ENCODE measurements at regions not wholly inside any gene's neighbourhood (a gene's known extent, or its start where the extent isn't known, plus 50 kb on each side); places are given as distances from the start of the nearest gene placed in this dataset.

DNA sequence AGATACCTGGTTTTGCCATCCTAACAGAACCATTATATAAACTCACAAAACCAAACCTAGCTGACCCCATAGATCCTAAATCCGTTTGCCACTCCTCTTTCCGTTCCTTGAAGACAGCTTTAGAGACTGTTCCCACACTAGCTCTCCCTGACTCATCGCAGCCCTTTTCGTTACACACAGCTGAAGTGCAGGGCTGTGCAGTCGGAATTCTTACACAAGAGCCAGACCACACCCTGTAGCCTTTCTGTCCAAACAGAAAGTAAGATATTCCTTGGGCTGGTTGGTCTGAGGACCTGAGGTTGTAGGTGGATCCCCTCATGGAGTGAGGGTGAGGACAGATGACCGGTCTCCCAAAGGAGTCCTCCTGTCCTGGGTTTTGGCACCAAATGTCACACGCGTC, 56.7 kb upstream of the NAA35 start:
- Histone ChIP-seq H3K36me3 (ENCODE audit: control insufficient read depth in 1 of 2, insufficient read depth in 2 of 2, low read length in 2 of 2) (no peaks in the 10 kb centered on the region), H3K4me2 (ENCODE audit: low read length) (no peak overlapping the region), H3K79me2 (ENCODE audit: insufficient read depth, low read length) (no peaks in the 10 kb centered on the region), H4K20me1 (ENCODE audit: insufficient read depth) (no peaks in the 10 kb centered on the region), H2AFZ (ENCODE audit: low read depth, low read length, poor library complexity, severe bottlenecking) (no peak overlapping the region), H3K4me3 (replicated peaks in 1 of 2; ENCODE audit: low read depth in 1 of 2, low read length in 2 of 2) (no peak overlapping the region), H3K27me3 (ENCODE audit: insufficient read depth, low read length) (no peaks in the 10 kb centered on the region), H3K9me2 (ENCODE audit: insufficient read depth) (no peaks in the 10 kb centered on the region), H3K4me1 (ENCODE audit: control insufficient read depth in 1 of 2, insufficient read depth in 2 of 2, low read length in 2 of 2) (no peaks in the 10 kb centered on the region), H3K9me3 (ENCODE audit: control insufficient read depth in 1 of 2, insufficient read depth in 1 of 2, low read depth in 1 of 2, low read length in 2 of 2) (no peaks in the 10 kb centered on the region), H3K27ac (ENCODE audit: low read depth, low read length) (no peak overlapping the region), H3K9ac (ENCODE audit: low read length) (no peak overlapping the region)
- ChIA-PET RAD21 (ENCODE audit: low non-redundant PET in 1 of 2, low total read pairs in 2 of 2, uncharacterized antibody in 2 of 2, unreplicated experiment in 2 of 2) (no interaction called here), POLR2A (no interaction called here), CTCF (no interaction called here)
- TF ChIP-seq ZBTB33 (IDR thresholded peaks at IDR 0.05; ENCODE audit: extremely low read depth, insufficient replicate concordance, low read length) = no peak
- no peak for TF ChIP-seq ZNF274 (IDR thresholded peaks at IDR 0.05; ENCODE audit: low read depth, low read length)
- TF ChIP-seq, protein P1, sequence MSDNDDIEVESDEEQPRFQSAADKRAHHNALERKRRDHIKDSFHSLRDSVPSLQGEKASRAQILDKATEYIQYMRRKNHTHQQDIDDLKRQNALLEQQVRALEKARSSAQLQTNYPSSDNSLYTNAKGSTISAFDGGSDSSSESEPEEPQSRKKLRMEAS (IDR thresholded peaks at IDR 0.05) = no peak
- no peak for TF ChIP-seq EZH2phosphoT487 (IDR thresholded peaks at IDR 0.05; ENCODE audit: borderline replicate concordance)
- DNase-seq (ENCODE audit: low read depth, low spot score) (no peak), ATAC-seq (no peak)
- intact Hi-C loops (cut with micrococcal nuclease) = no loop called here
- no TSS peak for BruUV-seq (replicated peaks)

GRCh38 chr9:85890962-85891361, 50.0 kb upstream of the NAA35 start:
- H3K4me1 ChIP-seq (ENCODE audit: control insufficient read depth in 1 of 2, insufficient read depth in 2 of 2, low read length in 2 of 2) = no peaks in the 10 kb centered on the region
- RAD21 ChIA-PET (ENCODE audit: low non-redundant PET in 1 of 2, low total read pairs in 2 of 2, uncharacterized antibody in 2 of 2, unreplicated experiment in 2 of 2) = no interaction called here
- no peak for ATAC-seq

More at GRCh38 chr9:85890962-85891361, 50.0 kb upstream of the NAA35 start:
- no TSS peak for BruUV-seq (replicated peaks)
- no peaks in the 10 kb centered on the region for H4K20me1 ChIP-seq (ENCODE audit: insufficient read depth)
- no peaks in the 10 kb centered on the region for H3K9me3 ChIP-seq (ENCODE audit: control insufficient read depth in 1 of 2, insufficient read depth in 1 of 2, low read depth in 1 of 2, low read length in 2 of 2)
- TF ChIP-seq JUND (IDR thresholded peaks at IDR 0.05) (no peak), RAD21 (IDR thresholded peaks at IDR 0.05; ENCODE audit: low read depth) (no peak), SRF (IDR thresholded peaks at IDR 0.05; ENCODE audit: low read depth) (no peak), SP1 (IDR thresholded peaks at IDR 0.05; ENCODE audit: low read depth) (no peak), SIN3A (IDR thresholded peaks at IDR 0.05; ENCODE audit: low read depth) (no peak), CBX3 (IDR thresholded peaks at IDR 0.05; ENCODE audit: low read depth) (no peak), ZNF274 (IDR thresholded peaks at IDR 0.05; ENCODE audit: low read depth, low read length) (no peak), POLR2A (IDR thresholded peaks at IDR 0.05; ENCODE audit: borderline replicate concordance, extremely low read depth, insufficient read depth, insufficient read length) (no peak)
- TF ChIP-seq, protein P1 (IDR thresholded peaks at IDR 0.05) = no peak
- TF ChIP-seq, protein P2, sequence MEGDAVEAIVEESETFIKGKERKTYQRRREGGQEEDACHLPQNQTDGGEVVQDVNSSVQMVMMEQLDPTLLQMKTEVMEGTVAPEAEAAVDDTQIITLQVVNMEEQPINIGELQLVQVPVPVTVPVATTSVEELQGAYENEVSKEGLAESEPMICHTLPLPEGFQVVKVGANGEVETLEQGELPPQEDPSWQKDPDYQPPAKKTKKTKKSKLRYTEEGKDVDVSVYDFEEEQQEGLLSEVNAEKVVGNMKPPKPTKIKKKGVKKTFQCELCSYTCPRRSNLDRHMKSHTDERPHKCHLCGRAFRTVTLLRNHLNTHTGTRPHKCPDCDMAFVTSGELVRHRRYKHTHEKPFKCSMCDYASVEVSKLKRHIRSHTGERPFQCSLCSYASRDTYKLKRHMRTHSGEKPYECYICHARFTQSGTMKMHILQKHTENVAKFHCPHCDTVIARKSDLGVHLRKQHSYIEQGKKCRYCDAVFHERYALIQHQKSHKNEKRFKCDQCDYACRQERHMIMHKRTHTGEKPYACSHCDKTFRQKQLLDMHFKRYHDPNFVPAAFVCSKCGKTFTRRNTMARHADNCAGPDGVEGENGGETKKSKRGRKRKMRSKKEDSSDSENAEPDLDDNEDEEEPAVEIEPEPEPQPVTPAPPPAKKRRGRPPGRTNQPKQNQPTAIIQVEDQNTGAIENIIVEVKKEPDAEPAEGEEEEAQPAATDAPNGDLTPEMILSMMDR (IDR thresholded peaks at IDR 0.05 in 2 of 3, conservative IDR thresholded peaks at IDR 0.05 in 1 of 3; ENCODE audit: borderline replicate concordance in 1 of 3, insufficient read depth in 1 of 3, low read depth in 2 of 3, low read length in 2 of 3) = no peak
- ChIA-PET POLR2A (no interaction called here), CTCF (no interaction called here)
- H3K9me2 ChIP-seq (ENCODE audit: insufficient read depth) = no peaks in the 10 kb centered on the region; the same call in 1 of the 2 replicates
- no peaks in the 10 kb centered on the region for H3K27me3 ChIP-seq (ENCODE audit: insufficient read depth, low read length)
- no peak overlapping the region for H3K9ac ChIP-seq (ENCODE audit: low read length)
- H3K4me2 ChIP-seq (ENCODE audit: low read length) = no peak overlapping the region
- no peak overlapping the region for H2AFZ ChIP-seq (ENCODE audit: low read depth, low read length, poor library complexity, severe bottlenecking)
- no peak for DNase-seq (ENCODE audit: low read depth, low spot score)
- no peaks in the 10 kb centered on the region for H3K36me3 ChIP-seq (ENCODE audit: control insufficient read depth in 1 of 2, insufficient read depth in 2 of 2, low read length in 2 of 2)
- H3K4me3 ChIP-seq (replicated peaks in 1 of 2; ENCODE audit: low read depth in 1 of 2, low read length in 2 of 2) = no peak overlapping the region
- no peak overlapping the region for H3K27ac ChIP-seq (ENCODE audit: low read depth, low read length)
- no peaks in the 10 kb centered on the region for H3K79me2 ChIP-seq (ENCODE audit: insufficient read depth, low read length)
- intact Hi-C loops (cut with micrococcal nuclease) = no loop called here

Measured in HCT116 (cell line).